ENCODE measurements at regions not wholly inside any gene's neighbourhood (a gene's known extent, or its start where the extent isn't known, plus 50 kb on each side); places are given as distances from the start of the nearest gene placed in this dataset.

DNA sequence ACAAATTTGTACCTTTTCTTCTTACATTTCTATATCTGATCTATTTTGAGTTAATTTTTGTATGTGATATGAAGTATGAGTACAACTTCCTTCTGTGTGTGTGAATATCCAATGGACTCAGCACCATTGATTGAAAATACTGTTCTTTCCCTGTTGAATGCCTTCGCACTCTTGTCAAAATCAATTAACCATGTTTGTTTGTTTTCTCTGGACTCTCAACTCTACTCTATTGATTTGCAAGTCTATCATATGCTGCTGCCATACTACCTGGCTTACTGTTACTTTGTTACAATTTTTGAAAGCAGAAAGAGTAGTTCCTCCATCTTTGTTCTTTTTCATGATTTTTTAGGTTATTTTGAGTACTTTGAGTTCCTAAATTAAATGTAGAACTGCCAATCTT lies 1437.4 kb upstream of the SPRY2 start:
- intact Hi-C loops (cut with micrococcal nuclease), result no loop called here

More for the DNA sequence above, 1437.4 kb upstream of the SPRY2 start:
- no TSS peak for BruUV-seq (replicated peaks)
- no peak overlapping the region for H4K5ac ChIP-seq (ENCODE audit: low read depth, low read length)
- no peak overlapping the region for H2AK9ac ChIP-seq (replicated peaks; ENCODE audit: low read depth, low read length, poor library complexity)
- H3K56ac ChIP-seq (ENCODE audit: extremely low read depth, insufficient read depth, low read length), result no peak overlapping the region
- no peak overlapping the region for H3K23ac ChIP-seq (ENCODE audit: low read depth, low read length)
- no peak overlapping the region for H3K27ac ChIP-seq (ENCODE audit: insufficient read depth, low read length)
- ATAC-seq (ENCODE audit: low read depth) (no peak), DNase-seq (no peak)
- no peaks in the 10 kb centered on the region for H3K9me1 ChIP-seq (ENCODE audit: insufficient read depth, low read length)
- H3K9ac ChIP-seq (ENCODE audit: low read depth, low read length), result no peak overlapping the region
- no peak overlapping the region for H3K14ac ChIP-seq (replicated peaks; ENCODE audit: low read depth, low read length)
- no peak overlapping the region for H3K4ac ChIP-seq (ENCODE audit: low read depth, low read length)
- CTCF ChIA-PET, result no interaction called here
- dilution Hi-C loops (cut with HindIII; ENCODE audit: low sequenced_read_pairs, unreplicated experiment), result no loop called here
- no peak overlapping the region for H2BK120ac ChIP-seq (ENCODE audit: low read depth, low read length)
- H3K9me3 ChIP-seq (ENCODE audit: control insufficient read depth, insufficient read depth, low read length), result peaks cover 3% of the 10 kb centered on the region
- H3K4me1 ChIP-seq (ENCODE audit: control insufficient read depth, insufficient read depth, low read length), result no peaks in the 10 kb centered on the region
- no peak overlapping the region for H3K18ac ChIP-seq (ENCODE audit: low read depth, low read length)
- no peak overlapping the region for H2AK5ac ChIP-seq (ENCODE audit: low read depth, low read length)
- H3K4me3 ChIP-seq (ENCODE audit: insufficient read depth, low read depth, low read length), result no peak overlapping the region
- H4K20me1 ChIP-seq (ENCODE audit: insufficient read depth, low read length), result no peaks in the 10 kb centered on the region
- H3K27me3 ChIP-seq (ENCODE audit: control insufficient read depth, insufficient read depth, low read length), result no peaks in the 10 kb centered on the region
- no peak overlapping the region for H3K4me2 ChIP-seq (ENCODE audit: low read depth, low read length)
- TF ChIP-seq MXI1 (IDR thresholded peaks at IDR 0.05; ENCODE audit: borderline replicate concordance, low read depth, low read length), result no peak
- TF ChIP-seq NFE2L2 (IDR thresholded peaks at IDR 0.05; ENCODE audit: low read depth, low read length), result no peak
- no peak for TF ChIP-seq CEBPB (IDR thresholded peaks at IDR 0.05; ENCODE audit: low read depth, low read length)
- TF ChIP-seq SMC3 (IDR thresholded peaks at IDR 0.05; ENCODE audit: low read depth, low read length), result no peak
- H2BK15ac ChIP-seq (ENCODE audit: low read depth, low read length), result no peak overlapping the region
- H3K36me3 ChIP-seq (ENCODE audit: control insufficient read depth, insufficient read depth, low read length), result no peaks in the 10 kb centered on the region
- POLR2A ChIA-PET (ENCODE audit: unreplicated experiment), result no interaction called here
- H2BK20ac ChIP-seq (ENCODE audit: low read depth, low read length), result no peak overlapping the region
- no peak overlapping the region for H4K8ac ChIP-seq (ENCODE audit: low read depth in 2 of 2, low read length in 2 of 2)
- H2BK5ac ChIP-seq (ENCODE audit: low read depth, low read length, poor library complexity, severe bottlenecking), result no peak overlapping the region
- H4K91ac ChIP-seq (ENCODE audit: insufficient read depth, low read depth, low read length), result no peak overlapping the region
- no peaks in the 10 kb centered on the region for H3K79me1 ChIP-seq (ENCODE audit: low read depth in 1 of 2, low read length in 2 of 2)
- WGBS, 2 experiments (ENCODE audit: extremely low coverage in 2 of 2, insufficient read length in 1 of 2), result no CpG with 5 or more reads among the region's 1 CpG
- in situ Hi-C loops (cut with MboI; ENCODE audit: low sequenced_read_pairs), result no loop called here
- no peak overlapping the region for H2AFZ ChIP-seq (replicated peaks; ENCODE audit: low read length, poor library complexity)

Data from IMR-90 (cell line).